Stimulated activated CD4-positive, alpha-beta T cell treated with anti-CD3 and anti-CD28 coated beads, Interleukin-4, amount 100 ng/mL, for 24 hours (primary cell): ENCODE measurements at regions not wholly inside any gene's neighbourhood (a gene's known extent, or its start where the extent isn't known, plus 50 kb on each side); places are given as distances from the start of the nearest gene placed in this dataset.

Experiments
- DNase-seq: peaks from one replicate; pipeline ENCODE4 v3.0.0-alpha.2; 2020

GRCh38 chr7:41207141-41207540, 495.7 kb downstream of the INHBA start:
- DNase-seq: no peak

GRCh38 chr7:41206267-41206666, 496.6 kb downstream of the INHBA start:
- no peak for DNase-seq

- DNase-seq: no peak
Observed at GRCh38 chr7:41205600-41205999, 497.3 kb downstream of the INHBA start.

- DNase-seq: no peak
Observed at GRCh38 chr7:41203542-41203941, 499.3 kb downstream of the INHBA start.

- DNase-seq: no peak
Observed at GRCh38 chr7:41201021-41201420, 501.9 kb downstream of the INHBA start.

- DNase-seq: no peak
Observed at GRCh38 chr7:41199136-41199535, 503.8 kb downstream of the INHBA start.

- no peak for DNase-seq
Observed at GRCh38 chr7:41198502-41198901, 504.4 kb downstream of the INHBA start.

- DNase-seq: no peak
Observed at GRCh38 chr7:41197769-41198168, 505.1 kb downstream of the INHBA start.

- no peak for DNase-seq
Observed at GRCh38 chr7:41193738-41194282, 509.1 kb downstream of the INHBA start.

- no peak for DNase-seq
Observed at GRCh38 chr7:41190581-41190980, 512.3 kb downstream of the INHBA start.

GRCh38 chr7:41189866-41190265, 513.0 kb downstream of the INHBA start:
- no peak for DNase-seq

GRCh38 chr7:41188163-41189130, 514.4 kb downstream of the INHBA start:
- no peak for DNase-seq

- DNase-seq: no peak
Observed at GRCh38 chr7:41187322-41187721, 515.6 kb downstream of the INHBA start.

GRCh38 chr7:41185851-41186250, 517.0 kb downstream of the INHBA start:
- DNase-seq: no peak

- DNase-seq: no peak
Observed at GRCh38 chr7:41183741-41184140, 519.1 kb downstream of the INHBA start.

GRCh38 chr7:41182782-41183181, 520.1 kb downstream of the INHBA start:
- no peak for DNase-seq

GRCh38 chr7:41175435-41175834, 527.5 kb downstream of the INHBA start:
- DNase-seq: no peak

GRCh38 chr7:41174521-41174920, 528.4 kb downstream of the INHBA start:
- no peak for DNase-seq

GRCh38 chr7:41170466-41170865, 532.4 kb downstream of the INHBA start:
- no peak for DNase-seq

GRCh38 chr7:41169317-41169716, 533.6 kb downstream of the INHBA start:
- no peak for DNase-seq

GRCh38 chr7:41167836-41168235, 535.1 kb downstream of the INHBA start:
- no peak for DNase-seq

- DNase-seq: no peak
Observed at GRCh38 chr7:41164440-41164839, 538.5 kb downstream of the INHBA start.

GRCh38 chr7:41163991-41164390, 538.9 kb downstream of the INHBA start:
- no peak for DNase-seq

- no peak for DNase-seq
Observed at GRCh38 chr7:41162612-41163011, 540.3 kb downstream of the INHBA start.
